ENCODE measurements at regions not wholly inside any gene's neighbourhood (a gene's known extent, or its start where the extent isn't known, plus 50 kb on each side); places are given as distances from the start of the nearest gene placed in this dataset.

DNA sequence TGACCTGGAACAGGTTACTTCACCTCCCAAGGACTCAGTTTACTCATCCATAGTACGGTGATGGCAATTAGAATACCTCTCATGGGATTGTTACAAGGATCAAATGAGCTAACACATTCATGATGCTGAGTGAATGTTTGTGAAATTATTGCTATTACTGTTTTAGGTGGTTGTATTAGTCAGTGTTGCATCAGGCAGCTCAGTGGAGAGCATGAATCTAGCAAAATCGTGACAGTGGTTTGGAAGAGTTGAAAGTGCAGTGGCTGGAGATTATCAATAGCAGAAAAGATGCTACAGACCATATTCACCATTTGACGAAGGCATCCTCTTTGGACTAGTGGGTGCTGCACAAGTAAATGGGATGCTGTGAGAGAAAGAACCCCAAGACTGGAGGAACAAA is 50.4 kb upstream of the CTNNBL1 start:
- no peak for DNase-seq

DNA sequence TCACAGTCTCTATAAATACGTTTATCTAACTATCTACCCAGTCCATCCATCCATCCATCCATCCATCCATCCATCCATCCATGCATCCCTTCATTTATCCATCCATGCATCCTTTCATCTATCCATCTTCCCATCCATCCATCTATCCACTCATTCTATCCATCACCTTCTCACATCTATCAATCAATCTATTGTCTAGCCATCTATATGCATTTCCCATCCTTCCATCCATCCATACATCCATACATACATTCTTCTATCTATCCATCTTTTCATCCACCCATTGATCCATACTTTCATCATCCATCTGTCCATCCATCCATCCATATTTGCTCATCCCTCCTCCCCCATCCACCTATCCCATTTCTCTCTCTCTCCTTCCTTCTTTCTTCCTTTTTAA is 51.6 kb upstream of the CTNNBL1 start:
- no peak for DNase-seq

DNA sequence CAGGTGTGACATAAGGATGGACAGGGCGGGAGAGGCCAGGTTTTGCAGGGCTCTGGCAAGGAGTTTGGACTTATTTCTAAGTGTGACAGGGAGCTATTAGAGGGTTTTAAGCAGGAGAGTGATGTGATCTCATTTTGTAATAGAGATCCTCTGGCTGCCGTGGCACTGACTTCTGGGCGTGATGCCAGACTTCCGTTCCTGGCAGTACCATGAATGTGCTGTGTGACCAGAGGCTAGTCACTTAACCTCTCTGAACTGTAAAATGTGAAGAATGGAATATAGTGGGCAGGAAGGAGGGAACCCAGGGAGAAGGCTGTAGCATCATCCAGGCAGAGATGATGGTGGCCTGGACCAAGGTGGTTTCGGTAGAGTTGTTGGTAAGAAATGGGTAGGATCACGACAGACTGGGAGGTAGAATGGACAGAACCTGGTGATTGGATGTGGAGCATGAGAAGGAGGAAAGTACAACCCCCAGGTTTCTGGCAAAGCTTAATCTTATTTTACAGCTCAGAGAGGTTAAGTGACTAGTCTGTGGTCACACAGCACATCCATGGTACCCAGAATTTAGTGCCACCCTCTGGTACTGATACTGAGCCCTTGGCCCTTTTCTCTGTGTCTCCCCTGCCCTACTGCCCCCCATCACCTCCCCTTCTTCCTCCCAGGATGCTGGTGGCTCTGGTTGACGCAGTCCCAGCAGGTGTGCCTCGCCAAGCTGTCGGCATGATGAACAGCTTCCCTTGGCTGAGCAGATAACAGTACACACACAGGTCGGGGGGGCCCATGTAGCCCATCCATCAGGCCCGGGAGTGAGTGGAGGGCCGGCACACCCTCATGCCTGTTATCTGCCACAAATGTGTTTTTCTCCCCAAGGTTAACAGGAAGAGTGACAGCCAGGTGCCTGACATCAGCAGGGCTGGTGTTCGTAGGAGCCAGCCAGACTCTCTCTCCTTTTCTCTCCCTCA is 52.9 kb upstream of the CTNNBL1 start:
- DNase-seq = no peak

DNA sequence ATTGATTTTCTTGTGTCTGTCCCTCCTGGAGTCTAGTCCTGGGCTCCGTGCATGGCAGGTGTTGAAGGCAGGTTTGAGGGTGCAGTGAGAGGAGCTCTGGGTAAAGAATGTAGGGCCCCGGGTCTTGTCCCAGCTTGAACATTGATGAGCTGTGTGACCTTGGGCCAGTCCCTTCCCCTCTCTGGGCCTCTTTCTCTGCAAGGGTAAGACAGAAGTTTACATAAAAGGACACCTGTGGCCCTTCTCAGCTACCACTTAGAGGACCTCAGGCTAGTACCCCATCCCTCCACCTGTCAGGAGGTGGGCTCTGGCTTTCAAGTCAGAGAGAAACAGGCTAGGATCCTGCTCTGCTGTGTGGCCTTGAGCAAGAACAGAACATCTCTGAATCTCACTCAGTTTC is 55.3 kb upstream of the CTNNBL1 start:
- DNase-seq = no peak

DNA sequence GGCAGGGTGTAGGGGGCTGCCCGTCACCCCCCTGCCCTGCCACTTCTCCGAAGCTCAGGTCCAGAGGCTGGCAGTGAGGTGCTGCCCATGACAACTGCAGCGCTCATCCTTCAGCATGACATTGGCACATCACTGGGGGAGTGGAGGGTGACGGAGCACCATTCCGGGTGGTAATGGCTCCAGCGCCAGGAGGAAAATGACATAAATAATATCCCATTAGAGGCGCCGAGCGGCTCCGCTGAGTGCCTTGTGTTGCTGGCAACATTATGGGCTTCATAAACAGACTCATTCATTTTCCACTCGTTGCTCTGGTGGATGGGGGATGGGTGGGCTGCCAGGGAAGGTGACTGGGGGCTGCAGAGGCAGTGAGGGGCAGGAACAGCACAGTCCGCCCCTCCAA is 56.9 kb upstream of the CTNNBL1 start:
- no peak for DNase-seq

DNA sequence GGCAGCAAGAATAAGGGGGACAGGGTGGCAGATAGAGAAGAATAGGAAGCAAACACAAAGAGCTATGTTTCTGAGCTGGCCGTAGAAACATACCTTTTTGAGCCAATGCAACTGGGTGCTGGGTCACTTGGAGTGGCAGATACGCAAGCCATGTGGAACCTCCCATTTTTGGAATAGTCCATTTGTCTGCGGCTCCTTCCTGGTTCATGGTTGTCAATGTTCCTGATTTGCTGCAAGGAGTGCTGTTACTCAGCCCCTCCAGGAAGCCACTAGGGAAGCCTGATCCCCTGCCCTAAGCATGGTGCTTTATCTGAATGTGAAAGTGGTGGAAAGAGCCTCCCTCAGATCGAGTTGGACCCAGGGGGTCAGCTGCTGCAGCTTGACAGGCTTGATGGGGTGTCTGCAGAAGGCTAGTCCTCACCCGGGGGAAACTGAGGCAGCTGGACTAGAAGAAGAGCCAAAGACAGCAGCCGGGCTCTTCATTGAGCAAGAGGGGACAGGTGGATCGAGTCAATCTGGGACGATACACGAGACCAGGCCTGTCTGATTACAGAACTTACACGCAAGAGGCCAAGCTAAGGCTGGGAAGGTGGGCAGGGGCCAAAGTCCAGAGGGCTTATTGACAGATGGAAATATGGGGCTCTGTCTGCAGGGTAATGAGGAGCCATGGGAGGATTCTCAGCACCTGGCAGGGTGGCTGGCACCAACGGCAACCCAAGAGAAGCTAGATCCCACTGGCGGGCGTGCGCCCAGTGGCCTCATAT is 57.4 kb upstream of the CTNNBL1 start:
- peak; percentile 43 for DNase-seq

DNA sequence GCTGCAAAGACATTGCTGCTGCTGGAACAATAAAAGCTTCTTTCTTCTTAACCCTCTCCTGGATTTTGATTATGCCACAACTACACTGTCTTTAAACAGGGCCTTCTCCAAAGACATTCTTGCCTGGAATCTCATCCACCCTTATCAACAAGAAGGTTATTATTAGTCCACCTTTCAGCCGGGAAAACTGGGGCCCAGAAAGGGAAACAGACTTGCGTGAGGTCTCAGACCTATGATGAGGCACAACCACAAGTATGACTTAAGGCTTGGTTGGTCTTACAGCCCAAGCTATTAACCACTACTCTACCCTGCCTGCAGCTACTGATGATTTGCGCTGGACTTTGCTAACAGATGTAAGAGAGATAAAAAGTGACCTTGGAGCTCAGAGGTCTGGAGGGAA is 62.8 kb upstream of the CTNNBL1 start:
- no peak for DNase-seq

DNA sequence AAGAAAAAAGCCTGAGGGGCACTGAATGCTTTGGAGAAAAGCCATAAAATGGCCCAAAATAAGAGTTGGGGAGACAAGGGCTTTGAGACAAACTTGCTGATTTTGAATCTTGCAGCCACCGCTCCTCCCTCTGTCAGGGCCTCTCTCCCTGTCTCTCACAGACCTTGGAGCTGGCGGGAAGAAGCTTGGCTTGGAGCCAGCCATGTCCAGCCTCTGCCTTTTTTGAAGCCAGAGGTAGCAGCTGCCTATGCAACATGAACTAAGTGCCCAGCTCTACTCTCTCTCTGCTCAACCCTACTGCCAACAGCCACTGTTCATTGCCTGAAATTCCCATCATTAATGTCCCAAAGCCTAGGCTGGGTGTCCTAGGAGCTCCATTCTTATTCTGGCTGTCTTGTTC is 63.7 kb upstream of the CTNNBL1 start:
- DNase-seq = no peak

DNA sequence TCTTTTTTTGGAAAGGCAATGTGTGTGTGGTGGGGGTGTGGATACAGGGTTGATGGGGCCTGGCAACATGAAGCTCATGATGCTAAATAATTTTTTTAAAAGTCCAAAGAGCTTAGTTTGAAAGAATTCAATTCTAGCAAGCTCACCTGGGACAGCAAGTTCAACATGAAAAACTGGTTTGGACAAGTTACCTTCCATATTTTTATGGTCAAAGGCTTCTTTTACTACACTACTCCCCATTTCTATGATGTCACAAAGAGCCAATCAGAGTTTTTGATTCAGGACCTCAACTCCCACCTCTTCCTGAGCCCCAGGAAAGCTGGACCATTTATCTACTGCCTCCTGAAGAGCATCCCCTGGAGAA is 66.1 kb upstream of the CTNNBL1 start:
- DNase-seq = no peak

DNA sequence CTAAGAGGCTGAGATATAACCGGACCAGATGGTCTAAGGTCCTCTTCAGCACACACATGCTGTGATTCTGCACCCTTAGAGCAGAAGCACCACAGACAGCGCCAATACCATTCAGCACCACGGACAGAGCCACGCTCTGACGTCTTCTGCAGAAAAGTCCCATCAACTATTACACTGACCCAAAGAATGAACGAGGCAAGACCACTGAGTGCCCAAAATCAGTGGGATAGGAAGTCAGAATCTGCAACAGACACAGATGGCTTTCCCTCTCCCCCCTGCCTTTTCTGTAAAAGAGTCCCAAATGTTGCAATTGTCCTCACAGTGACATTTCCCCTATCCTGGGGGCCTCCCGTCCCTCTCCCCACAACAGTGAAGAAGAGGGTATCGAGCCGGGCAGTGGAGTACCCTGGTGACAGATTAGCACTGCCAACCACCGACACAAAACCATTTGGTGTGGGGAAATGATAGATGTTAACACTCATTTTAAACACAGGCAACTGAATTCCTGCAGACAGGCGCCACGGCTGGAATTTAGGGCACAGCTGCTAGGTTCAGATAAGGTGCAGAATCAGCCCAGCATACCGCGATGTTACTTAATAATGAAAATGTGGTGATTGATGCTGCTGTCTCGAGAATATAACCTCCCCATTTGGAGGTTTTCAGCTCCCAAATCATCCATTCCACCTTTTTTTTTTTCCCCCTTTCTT is 66.6 kb upstream of the CTNNBL1 start:
- no peak for DNase-seq

DNA sequence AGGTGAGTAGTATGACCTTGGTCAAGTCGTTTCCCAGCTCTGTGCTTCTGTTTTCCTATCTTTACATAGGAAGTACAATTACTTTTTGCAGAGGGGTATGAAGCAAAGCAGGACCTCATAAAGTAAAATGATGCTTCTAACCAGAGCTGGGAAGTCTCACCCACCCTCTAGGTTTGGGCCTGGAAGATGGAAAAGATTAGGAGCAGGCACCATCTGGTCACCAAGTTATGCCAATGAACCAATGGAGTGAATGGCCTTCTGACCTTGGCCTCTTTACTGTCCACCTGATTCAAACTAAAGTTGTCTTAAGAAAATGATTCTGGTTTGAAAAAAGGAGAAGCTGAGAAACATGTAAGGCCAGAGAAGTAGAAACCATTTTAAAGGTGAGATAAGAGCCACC is 68.9 kb upstream of the CTNNBL1 start:
- DNase-seq = no peak

DNA sequence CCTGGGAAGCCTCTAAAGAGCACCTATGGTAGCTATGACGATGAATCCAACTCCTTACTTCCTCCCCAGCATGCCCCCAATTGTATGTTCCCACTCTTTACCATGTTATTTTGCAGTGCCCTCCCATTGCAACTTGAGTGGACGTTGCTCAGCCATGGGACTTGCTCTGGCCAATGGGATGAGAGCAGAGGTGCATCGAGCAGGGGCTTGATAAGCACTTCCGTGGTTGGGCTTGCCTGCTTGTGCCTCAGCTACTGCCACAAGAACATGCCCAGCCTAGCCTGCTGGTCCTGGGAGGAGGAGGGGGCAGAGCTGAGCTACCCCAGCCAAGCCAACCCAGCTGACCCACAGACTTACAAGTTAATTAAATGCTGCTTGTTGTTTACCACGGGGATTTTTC is 71.1 kb upstream of the CTNNBL1 start:
- DNase-seq = no peak

DNA sequence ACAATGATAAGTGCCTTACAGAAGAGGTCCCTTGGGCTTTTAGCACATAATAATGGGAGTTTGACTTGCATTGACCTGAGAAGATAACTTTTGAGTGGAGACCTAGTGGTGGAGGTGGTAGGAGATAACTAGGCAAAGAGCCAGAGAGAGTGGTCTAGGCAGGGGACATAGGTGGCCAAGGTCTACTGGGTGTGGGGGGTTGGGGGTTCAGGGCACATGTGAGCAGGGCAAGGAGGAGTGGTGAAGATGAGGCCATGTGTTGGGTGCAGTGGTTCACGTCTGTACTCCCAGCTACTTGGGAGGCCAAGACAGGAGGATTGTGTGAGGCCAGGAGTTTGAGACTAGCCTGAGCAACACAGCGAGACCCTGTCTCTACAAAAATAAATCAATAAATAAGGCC is 74.3 kb upstream of the CTNNBL1 start:
- DNase-seq = no peak

DNA sequence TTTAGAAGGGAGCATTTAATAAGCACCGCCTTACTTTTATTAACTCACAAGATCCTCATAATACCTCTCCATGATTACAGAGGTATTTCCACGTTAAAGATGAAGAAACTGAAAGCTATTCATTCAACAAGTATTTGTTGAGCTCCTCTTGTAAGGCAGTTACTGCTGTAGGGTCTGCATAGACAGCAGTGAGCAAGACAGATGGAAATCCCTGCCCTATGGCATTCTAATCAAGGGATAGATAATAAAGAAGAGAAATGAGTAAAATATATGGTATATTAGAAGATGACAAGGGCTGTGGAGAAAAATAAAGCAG is 77.8 kb upstream of the CTNNBL1 start:
- DNase-seq = no peak

DNA sequence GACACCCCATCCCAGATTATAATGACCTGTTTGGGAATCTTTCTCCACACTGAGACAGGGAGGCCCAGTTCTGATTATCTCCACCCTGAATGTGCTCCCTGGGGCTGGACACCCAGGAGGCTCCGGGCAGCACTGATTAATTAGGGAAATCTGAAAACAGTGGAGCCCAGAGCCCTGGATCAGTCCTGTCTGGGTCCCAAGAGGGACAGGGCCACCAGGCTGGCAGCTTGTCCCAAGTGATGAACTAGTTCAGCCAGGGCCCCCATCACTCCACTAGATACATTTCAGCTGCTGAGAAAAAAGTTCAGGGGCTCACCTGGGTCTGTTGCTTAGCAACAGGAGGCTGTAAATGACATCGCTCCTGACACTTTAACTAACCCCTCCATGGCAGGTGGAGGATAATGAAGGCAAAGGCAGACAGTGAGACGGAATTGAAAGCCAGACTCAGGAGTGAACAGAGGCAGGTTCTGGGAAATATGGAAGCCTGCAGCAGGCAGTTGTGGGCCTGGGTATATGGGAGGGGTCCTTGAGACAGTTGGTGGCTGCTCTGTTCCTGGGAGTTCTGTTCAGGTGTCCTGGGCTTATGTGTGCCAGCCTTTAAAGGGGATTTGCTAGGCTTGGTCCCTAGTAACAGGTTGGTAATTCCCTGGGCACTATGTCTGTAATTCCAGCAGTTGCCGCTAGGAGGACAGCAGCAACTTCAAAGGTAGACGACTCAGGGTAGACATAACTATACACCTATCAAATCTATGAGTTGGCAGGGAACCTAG is 78.3 kb upstream of the CTNNBL1 start:
- DNase-seq = peak; percentile 40

DNA sequence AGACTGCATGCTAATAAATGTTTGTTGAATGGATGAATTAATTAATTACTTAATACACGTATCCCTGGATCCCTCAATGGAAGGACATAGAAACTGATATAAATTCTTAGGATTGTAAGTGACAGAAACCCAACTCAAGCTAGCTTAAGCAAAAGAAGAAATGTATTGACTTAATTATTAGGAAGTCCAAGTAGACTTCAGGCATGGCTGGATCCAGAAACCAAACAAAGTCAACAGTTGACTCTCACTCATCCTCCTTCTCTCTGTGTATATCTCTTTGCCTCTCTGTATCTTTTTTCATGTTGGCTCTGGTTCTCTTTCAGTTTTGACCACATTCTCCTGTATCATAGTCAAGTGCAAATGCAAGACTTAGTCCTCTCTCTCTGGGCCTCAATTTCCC is 82.0 kb upstream of the CTNNBL1 start:
- no peak for DNase-seq

DNA sequence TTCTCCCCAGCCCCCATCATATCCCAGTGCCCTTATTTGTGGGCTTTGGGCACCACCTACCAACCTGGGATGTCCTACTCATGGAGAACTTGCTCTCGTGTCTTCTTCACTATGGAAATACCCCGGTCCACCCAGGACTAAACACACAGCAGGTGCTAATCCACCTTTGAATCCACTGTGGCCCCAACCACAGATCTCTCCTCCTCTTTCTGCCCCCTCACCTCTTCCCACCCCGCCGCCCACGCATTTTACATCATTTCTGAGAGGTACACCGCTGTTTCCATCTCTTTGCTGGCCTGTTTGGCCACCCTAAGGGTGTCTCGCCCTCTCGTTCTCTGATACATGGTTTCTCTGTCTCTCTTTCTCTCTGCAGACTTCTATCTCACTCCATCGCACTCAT is 82.5 kb upstream of the CTNNBL1 start:
- DNase-seq = no peak

DNA sequence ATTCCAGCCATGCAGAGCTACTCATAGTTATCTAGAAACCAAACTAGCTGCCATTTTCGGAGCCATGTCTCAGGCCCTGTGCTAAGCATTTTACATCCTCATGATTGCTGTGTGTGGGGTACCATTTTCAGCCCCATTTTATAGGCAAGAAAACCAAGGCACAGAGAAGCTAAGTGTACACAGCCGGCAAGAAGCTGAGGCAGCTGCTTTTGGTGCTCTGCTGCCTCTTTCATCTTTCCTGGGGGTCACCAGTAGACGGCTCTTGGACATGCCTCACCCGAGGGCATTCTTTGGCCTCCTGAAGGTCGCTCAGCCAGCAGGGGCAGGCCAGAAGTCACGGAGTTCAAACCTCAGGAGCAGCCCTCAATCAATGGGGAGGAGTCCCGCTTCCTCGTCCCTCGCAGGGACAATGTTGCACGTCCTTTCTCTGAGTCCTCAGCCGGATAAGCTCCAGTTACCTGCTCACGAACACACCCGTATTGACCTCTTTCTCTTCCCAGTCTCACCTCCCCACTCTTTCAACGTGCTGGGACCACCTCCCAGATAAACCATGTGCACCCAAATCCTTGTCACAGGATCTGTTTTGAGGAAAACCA is 82.6 kb upstream of the BLCAP start:
- no peak for DNase-seq

DNA sequence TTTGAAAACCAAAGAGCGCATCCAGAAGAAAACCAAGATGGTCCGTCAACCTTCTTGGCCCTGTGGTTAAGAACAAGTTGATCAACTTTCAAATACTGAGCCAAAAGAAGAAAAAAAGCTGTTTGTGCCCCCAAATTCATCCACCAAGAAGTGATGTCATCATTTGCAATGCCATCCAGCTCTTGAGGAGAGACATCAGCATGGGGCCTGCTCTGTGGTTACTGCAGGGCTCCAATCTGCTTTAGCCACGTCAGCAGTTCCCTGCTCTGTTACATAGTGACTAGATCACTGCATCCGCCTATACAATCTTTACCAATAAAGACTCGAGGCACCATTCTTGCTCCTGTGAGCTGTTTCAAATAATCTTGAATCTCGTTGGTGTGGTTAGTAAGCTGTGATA is 75.0 kb upstream of the BLCAP start:
- no peak for DNase-seq

DNA sequence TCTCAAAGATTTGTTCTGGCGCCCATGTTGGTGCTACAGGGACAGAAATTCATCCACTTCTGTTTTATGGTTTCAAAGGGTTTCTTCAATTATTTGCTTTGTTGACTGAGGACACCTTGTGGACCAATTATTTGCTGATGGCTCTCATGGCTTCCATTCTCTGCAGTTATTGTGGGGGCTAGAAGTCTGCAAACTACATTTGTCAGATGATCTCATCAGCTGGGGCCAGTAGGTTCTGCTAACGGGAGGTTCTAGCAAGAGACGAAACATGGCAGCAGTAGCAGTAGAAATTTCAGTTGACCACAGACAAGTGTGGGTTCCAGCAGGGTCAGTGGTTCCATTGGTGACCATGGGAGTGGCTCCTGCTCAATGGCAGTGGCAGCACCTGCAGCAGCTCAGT is 72.8 kb upstream of the BLCAP start:
- no peak for DNase-seq

DNA sequence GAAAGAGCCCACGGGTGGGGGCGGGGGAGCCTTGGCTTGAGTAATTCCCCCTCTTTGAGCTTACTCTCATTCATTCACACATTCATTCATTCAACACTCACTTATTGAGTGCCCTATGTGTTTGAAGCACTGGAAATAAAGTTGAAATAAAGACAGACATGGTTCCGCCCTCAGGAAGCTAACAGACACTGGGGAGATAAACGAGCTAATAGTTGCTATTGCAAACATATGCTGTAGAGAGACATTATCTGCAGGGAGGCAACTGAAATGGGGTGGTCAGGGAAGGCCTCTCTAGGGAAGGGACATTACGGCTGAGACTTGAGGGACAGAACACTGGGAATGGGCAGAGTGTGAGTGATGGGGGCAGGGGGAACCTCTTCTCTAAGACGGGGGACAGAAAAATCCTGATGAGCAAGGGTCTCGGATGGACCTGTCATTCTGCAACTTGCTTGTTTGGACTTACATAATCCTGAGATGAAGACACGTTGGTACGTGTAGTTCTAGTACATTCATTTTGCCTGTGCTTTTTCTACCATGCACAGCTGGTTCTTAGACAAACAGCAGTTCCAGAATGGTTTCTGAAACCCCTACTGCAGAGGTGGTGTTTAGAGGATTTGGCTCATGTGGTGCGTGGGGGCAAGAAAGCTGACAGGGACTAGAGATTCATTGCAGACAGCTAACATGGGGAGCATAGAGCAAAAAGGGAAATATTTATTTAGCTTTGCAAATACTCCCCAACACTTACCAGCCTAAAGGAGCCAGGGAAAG is 71.1 kb upstream of the BLCAP start:
- no peak for DNase-seq

DNA sequence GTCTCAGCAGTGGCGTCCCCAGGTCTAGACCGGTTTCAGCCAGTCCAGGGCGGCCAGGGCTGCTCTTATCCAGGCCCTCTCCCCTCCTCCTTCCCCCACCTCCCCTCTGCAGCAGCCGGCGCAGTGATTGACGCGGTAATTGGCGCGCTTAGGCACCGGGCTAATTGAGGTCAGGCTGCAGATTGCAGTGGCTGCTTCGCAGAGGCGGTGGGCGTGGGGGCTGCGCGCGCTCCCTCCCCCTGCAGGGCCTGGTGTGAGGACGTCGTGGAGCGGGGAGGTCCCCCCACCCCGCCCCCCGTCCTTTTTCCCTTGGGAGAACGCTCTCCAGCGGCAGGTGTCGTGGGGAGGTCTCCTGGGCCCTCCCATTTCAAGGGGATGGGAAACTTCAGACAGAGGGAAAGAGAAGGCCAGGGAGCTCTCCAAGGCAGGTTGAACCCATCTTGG is 70.4 kb upstream of the BLCAP start:
- DNase-seq = no peak

Data from NCI-H526 treated with DMSO at 0.1 percent for 48 hours (cell line).